Lower leg skin (tissue), 4 donors: ENCODE measurements at regions not wholly inside any gene's neighbourhood (a gene's known extent, or its start where the extent isn't known, plus 50 kb on each side); places are given as distances from the start of the nearest gene placed in this dataset.

Experiments used
- DNase-seq, 2 donors: peaks; one replicate each; pipeline ENCODE4 v3.0.0-alpha.2; 2019; ENCODE audit warnings: low spot score in 2 of 2
- H3K4me3 ChIP-seq: fragments of 200-600 bp; sonication (generic); 2 replicates; pipeline ENCODE4 v1.5.1; 2017; ENCODE audit warnings: mild to moderate bottlenecking, low read depth; ENCODE audit not compliant: poor library complexity, severe bottlenecking
- CTCF ChIP-seq, 3 donors: fragments of 450-650 bp; IDR thresholded peaks; one replicate each; pipeline ENCODE4 v1.5.1; 2016; ENCODE audit warnings: antibody characterized with exemption in 3 of 3, mild to moderate bottlenecking in 3 of 3, moderate library complexity in 2 of 3
- POLR2A ChIP-seq, 2 donors: fragments of 450-650 bp; IDR thresholded peaks; one replicate each; pipeline ENCODE4 v1.6.1; 2016 to 2017; ENCODE audit warnings: antibody characterized with exemption in 2 of 2, mild to moderate bottlenecking in 1 of 2, moderate library complexity in 1 of 2
- WGBS, 2 donors: methylation state at CpG; one replicate each; pipeline ENCODE4 v1.1.5; 2018; 5-methylcytosine and 5-hydroxymethylcytosine counted together
- intact Hi-C: fragments of 100-400 bp; cut with DNase I; formaldehyde crosslinking; loops from one replicate; pipeline ENCODE4 v1.15.0; 2023; ENCODE audit warnings: low total_unique reads

- intact Hi-C loops, result no loop called here
- no peak for TF ChIP-seq POLR2A (IDR thresholded peaks at IDR 0.05)
- no peak for TF ChIP-seq CTCF (IDR thresholded peaks at IDR 0.05)
- H3K4me3 ChIP-seq, result no peak overlapping the region
- WGBS, 2 donors, result 65% methylated on average over 2 of the region's 2 CpGs
- DNase-seq, result no peak
Observed at GRCh38 chr5:115387816-115388215, 91.4 kb upstream of the CCDC112 start.

GRCh38 chr5:115386657-115387056, 90.2 kb upstream of the CCDC112 start:
- intact Hi-C loops, result no loop called here
- no peak overlapping the region for H3K4me3 ChIP-seq
- DNase-seq, result no peak
- WGBS, 2 donors, result 94 to 97% methylated on average over 2 of the region's 2 CpGs
- TF ChIP-seq POLR2A (IDR thresholded peaks at IDR 0.05) (no peak), CTCF (IDR thresholded peaks at IDR 0.05) (no peak)

- DNase-seq, result no peak
- H3K4me3 ChIP-seq, result no peak overlapping the region
- TF ChIP-seq POLR2A (IDR thresholded peaks at IDR 0.05), result no peak
- no peak for TF ChIP-seq CTCF (IDR thresholded peaks at IDR 0.05)
- intact Hi-C loops, result no loop called here
- 71 to 85% methylated on average over 1 of the region's 1 CpG for WGBS, 2 donors
Observed at GRCh38 chr5:115384587-115385375, 88.3 kb upstream of the CCDC112 start.

GRCh38 chr5:115382989-115383388, 86.5 kb upstream of the CCDC112 start:
- H3K4me3 ChIP-seq, result no peak overlapping the region
- WGBS, 2 donors, result 86 to 92% methylated on average over 1 of the region's 1 CpG
- intact Hi-C loops, result no loop called here
- TF ChIP-seq CTCF (IDR thresholded peaks at IDR 0.05) (no peak), POLR2A (IDR thresholded peaks at IDR 0.05) (no peak)
- no peak for DNase-seq

GRCh38 chr5:115381911-115382662, 85.6 kb upstream of the CCDC112 start:
- intact Hi-C loops, result no loop called here
- TF ChIP-seq CTCF (IDR thresholded peaks at IDR 0.05) (no peak), POLR2A (IDR thresholded peaks at IDR 0.05) (no peak)
- WGBS, 2 donors, result 72 to 91% methylated on average over 4 of the region's 4 CpGs
- no peak overlapping the region for H3K4me3 ChIP-seq
- DNase-seq, result no peak
